ENCODE measurements at regions not wholly inside any gene's neighbourhood (a gene's known extent, or its start where the extent isn't known, plus 50 kb on each side); places are given as distances from the start of the nearest gene placed in this dataset.

DNA sequence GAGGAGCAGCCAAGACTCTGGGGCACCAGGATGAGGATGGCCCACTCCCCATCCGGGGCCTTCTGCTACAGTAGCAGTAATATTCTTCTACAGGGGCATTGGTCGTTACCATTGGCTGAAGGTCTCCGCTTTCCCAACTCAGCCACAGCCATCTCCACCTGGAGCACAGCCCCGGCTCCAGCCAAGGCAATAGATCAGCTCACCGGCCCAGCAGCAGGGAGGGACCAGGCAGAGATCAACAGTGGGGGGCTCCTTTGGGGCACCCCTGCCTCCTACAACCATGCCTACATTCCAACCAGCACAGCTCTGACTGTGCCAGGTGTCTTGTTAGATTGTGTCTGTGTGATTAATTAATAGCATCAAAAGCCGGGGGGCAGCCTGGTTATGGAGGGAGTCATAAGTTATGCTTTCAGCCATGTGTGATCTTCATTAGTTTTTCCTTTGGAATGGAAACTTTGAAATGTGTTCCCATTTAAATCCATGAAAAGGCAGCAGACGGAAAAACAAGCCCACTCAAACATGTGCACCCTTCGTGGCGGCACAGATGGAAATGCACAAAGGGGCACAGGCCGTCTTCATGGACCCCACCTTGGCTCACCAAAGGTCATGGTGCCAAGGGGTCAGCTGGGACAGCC is 68.6 kb upstream of the BZW1 start:
- Histone ChIP-seq H3K4ac (replicated peaks; ENCODE audit: insufficient read length, low read depth, low read length) (no peak overlapping the region), H3K23me2 (ENCODE audit: low read depth, low read length) (no peaks in the 10 kb centered on the region), H3K36me3 (ENCODE audit: control insufficient read depth in 2 of 4, insufficient read depth in 4 of 4, low read length in 3 of 4) (no peaks in the 10 kb centered on the region), H2BK15ac (ENCODE audit: low read length) (no peak overlapping the region), H3K27me3 (replicated peaks in 1 of 4; ENCODE audit: control insufficient read depth in 3 of 4, extremely low read depth in 1 of 4, insufficient read depth in 3 of 4, low read length in 3 of 4) (no peaks in the 10 kb centered on the region), H3K79me2 (ENCODE audit: control insufficient read depth in 1 of 2, insufficient read depth in 2 of 2, low read length in 2 of 2) (no peaks in the 10 kb centered on the region), H2BK5ac (ENCODE audit: low read depth, low read length) (no peak overlapping the region; the same call in 1 of the 2 replicates), H3K27ac (ENCODE audit: low read depth, low read length) (no peak overlapping the region), H3K4me3 (ENCODE audit: extremely low read depth in 1 of 4, insufficient read depth in 2 of 4, low read depth in 3 of 4, low read length in 4 of 4) (no peak overlapping the region), H3K4me1 (replicated peaks in 1 of 4; ENCODE audit: control insufficient read depth in 3 of 4, insufficient read depth in 4 of 4, low read length in 3 of 4) (peaks cover 0 to 10% (median 7%) of the 10 kb centered on the region in 4 experiments; a peak in 4 of 7 replicates), H2BK12ac (ENCODE audit: low read depth, low read length) (no peak overlapping the region), H3K18ac (ENCODE audit: extremely low read depth, low read length) (no peak overlapping the region), H4K5ac (ENCODE audit: insufficient read length, low read depth, low read length) (no peak overlapping the region), H2BK120ac (replicated peaks; ENCODE audit: low read depth, low read length) (no peak overlapping the region), H3K14ac (ENCODE audit: insufficient read length) (no peak overlapping the region), H3K9ac (replicated peaks in 1 of 4; ENCODE audit: extremely low read depth in 1 of 4, low read depth in 3 of 4, low read length in 3 of 4) (no peak overlapping the region), H3K79me1 (ENCODE audit: low read depth, low read length) (no peaks in the 10 kb centered on the region), H4K91ac (replicated peaks; ENCODE audit: insufficient read length, low read length) (no peak overlapping the region), H2AFZ (ENCODE audit: low read length) (no peak overlapping the region), H4K20me1 (replicated peaks in 1 of 2; ENCODE audit: control insufficient read depth in 1 of 2, insufficient read depth in 2 of 2, low read length in 2 of 2) (no peaks in the 10 kb centered on the region), H3K9me3 (ENCODE audit: insufficient read depth in 2 of 2, low read depth in 1 of 2, low read length in 1 of 2) (no peaks in the 10 kb centered on the region), H4K8ac (ENCODE audit: extremely low read depth, insufficient read depth, low read length) (no peak overlapping the region), H3K4me2 (ENCODE audit: insufficient read depth in 1 of 2, low read depth in 2 of 2, low read length in 2 of 2) (no peak overlapping the region), H2BK20ac (ENCODE audit: low read length) (no peak overlapping the region), H3K23ac (ENCODE audit: insufficient read length) (no peak overlapping the region), H3K56ac (replicated peaks; ENCODE audit: insufficient read length, low read depth, low read length) (no peak overlapping the region), H2AK5ac (ENCODE audit: low read depth, low read length) (no peak overlapping the region)
- no peak for DNase-seq (ENCODE audit: low read depth in 1 of 2, low spot score in 2 of 2)
- POLR2A ChIA-PET (ENCODE audit: partially characterized antibody) = no interaction called here
- FAIRE-seq = no peak
- WGBS, 2 experiments (ENCODE audit: extremely low coverage in 1 of 2, insufficient coverage in 1 of 2, insufficient read length in 1 of 2, insufficient replicate concordance in 2 of 2, low coverage in 1 of 2, low lambda C conversion rate in 2 of 2, missing lambda C conversion rate in 1 of 2) = 92% methylated on average over 10 of the region's 10 CpGs; no CpG with 5 or more reads in 1 of the 2 experiments
- CTCF ChIA-PET (ENCODE audit: partially characterized antibody) = interaction anchor here (0.6 to 1.8 kb wide), 3 partner anchors 18 to 429 kb away, joined by 4 read pairs; no protein-coding TSS in a partner anchor
- TF ChIP-seq, protein P1, sequence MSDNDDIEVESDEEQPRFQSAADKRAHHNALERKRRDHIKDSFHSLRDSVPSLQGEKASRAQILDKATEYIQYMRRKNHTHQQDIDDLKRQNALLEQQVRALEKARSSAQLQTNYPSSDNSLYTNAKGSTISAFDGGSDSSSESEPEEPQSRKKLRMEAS (IDR thresholded peaks at IDR 0.05) = no peak
- TF ChIP-seq, protein P2, sequence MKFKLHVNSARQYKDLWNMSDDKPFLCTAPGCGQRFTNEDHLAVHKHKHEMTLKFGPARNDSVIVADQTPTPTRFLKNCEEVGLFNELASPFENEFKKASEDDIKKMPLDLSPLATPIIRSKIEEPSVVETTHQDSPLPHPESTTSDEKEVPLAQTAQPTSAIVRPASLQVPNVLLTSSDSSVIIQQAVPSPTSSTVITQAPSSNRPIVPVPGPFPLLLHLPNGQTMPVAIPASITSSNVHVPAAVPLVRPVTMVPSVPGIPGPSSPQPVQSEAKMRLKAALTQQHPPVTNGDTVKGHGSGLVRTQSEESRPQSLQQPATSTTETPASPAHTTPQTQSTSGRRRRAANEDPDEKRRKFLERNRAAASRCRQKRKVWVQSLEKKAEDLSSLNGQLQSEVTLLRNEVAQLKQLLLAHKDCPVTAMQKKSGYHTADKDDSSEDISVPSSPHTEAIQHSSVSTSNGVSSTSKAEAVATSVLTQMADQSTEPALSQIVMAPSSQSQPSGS (IDR thresholded peaks at IDR 0.05; ENCODE audit: low read length) = no peak
- no peak for TF ChIP-seq BRCA1 (IDR thresholded peaks at IDR 0.05; ENCODE audit: low read depth, low read length)
- TF ChIP-seq SIN3A (conservative IDR thresholded peaks at IDR 0.05 in 1 of 2, IDR thresholded peaks at IDR 0.05 in 1 of 2; ENCODE audit: low read depth in 1 of 2, low read length in 2 of 2) = no peak
- no peak for TF ChIP-seq ZNF274 (IDR thresholded peaks at IDR 0.05; ENCODE audit: borderline replicate concordance, extremely low read depth, low read length)
- TF ChIP-seq SP2 (IDR thresholded peaks at IDR 0.05; ENCODE audit: low read length) = no peak
- TF ChIP-seq, protein P3, sequence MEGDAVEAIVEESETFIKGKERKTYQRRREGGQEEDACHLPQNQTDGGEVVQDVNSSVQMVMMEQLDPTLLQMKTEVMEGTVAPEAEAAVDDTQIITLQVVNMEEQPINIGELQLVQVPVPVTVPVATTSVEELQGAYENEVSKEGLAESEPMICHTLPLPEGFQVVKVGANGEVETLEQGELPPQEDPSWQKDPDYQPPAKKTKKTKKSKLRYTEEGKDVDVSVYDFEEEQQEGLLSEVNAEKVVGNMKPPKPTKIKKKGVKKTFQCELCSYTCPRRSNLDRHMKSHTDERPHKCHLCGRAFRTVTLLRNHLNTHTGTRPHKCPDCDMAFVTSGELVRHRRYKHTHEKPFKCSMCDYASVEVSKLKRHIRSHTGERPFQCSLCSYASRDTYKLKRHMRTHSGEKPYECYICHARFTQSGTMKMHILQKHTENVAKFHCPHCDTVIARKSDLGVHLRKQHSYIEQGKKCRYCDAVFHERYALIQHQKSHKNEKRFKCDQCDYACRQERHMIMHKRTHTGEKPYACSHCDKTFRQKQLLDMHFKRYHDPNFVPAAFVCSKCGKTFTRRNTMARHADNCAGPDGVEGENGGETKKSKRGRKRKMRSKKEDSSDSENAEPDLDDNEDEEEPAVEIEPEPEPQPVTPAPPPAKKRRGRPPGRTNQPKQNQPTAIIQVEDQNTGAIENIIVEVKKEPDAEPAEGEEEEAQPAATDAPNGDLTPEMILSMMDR (IDR thresholded peaks at IDR 0.05; ENCODE audit: control extremely low read depth in 1 of 3, insufficient read depth in 1 of 3, low read depth in 1 of 3, low read length in 3 of 3) = no peak
- TF ChIP-seq GTF2F1 (IDR thresholded peaks at IDR 0.05; ENCODE audit: borderline replicate concordance, low read depth, low read length) = no peak
